NCI-H2029 (cell line): ENCODE measurements at regions not wholly inside any gene's neighbourhood (a gene's known extent, or its start where the extent isn't known, plus 50 kb on each side); places are given as distances from the start of the nearest gene placed in this dataset.
"Not testable (repeated sequence)": the region's sequence is repeated elsewhere in the genome, so short reads cannot be mapped to it uniquely, and the experiment has no call there.

Experiments
- DNase-seq: peaks from one replicate; lab custom pipeline; 2025; lab: John Stamatoyannopoulos, UW

DNA sequence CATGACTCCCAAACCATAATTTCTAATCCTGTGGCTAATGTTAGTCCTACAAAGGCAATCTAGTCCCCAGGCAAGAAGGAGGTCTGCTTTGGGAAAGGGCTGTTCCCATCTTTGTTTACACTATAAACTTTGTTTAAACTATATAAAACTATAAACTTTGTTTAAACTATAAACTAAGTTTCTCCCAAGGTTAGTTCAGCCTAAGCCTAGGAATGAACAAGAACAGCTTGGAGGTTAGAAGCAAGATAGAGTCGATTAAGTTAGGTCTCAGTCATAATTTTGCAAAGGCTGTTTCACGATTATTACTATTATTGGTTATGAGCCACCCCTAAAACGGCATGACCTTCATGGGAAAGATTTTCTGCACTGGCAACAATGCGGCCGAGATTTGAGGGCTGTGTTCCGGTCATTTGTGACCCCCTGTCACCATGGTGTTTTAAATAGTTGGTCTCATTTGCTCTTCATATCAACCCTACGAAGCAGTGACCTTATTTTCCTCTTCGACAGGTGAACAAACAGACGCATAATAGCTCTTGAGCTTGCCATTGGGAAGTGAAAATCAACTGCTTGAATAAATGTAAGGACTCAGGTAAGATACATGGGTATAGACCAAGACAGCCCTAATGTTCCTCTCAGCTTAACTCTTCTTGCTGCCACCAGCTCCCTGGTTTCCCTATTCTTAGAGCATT lies 322.6 kb upstream of the TMEM132C start:
- DNase-seq, result peak; percentile 7

- DNase-seq, result no peak
Measured at GRCh38 chr12:127957001-127957660, 309.8 kb upstream of the TMEM132C start.

- no peak for DNase-seq
Measured at GRCh38 chr12:127962303-127962702, 304.7 kb upstream of the TMEM132C start.

GRCh38 chr12:127963933-127964332 lies 303.0 kb upstream of the TMEM132C start:
- no peak for DNase-seq

DNA sequence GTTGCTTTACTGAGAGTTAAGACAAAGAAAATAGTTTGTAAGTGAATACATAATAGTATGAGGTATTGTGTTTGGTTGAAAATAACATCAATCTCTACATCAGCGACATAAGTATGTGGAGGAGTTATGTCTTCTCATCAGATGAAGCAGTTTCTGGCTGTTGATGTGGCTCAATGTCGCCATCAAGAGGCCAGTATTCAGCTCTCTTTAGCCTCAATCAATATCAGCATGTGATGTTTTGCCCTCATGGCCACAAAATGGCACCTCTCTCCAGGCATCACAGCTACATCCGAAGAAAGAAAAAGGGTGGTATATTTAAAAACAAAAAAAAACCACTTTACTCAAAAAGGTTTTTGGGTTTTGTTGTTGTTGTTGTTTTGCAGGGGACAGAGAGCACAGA lies 302.3 kb upstream of the TMEM132C start:
- DNase-seq, result no peak

GRCh38 chr12:127966331-127966730 lies 300.6 kb upstream of the TMEM132C start:
- no peak for DNase-seq

DNA sequence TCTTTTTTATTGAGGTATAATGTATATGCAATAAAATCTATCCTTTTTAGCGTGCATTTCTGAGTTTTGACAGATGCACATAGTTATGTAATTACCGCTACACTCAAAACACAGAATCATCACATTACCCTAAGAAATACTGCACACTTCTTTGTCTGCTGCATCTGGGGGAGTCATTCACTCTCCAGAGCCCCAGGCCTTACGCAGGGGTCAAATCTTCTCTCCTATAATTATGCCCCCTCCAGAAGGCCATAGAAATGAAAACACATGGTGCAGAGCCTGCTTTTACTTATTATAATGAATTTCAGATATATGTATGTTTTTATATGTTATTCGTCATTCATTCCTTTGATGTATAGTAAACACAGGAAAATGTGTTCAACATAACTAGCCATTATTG lies 296.5 kb upstream of the TMEM132C start:
- DNase-seq, result no peak

DNA sequence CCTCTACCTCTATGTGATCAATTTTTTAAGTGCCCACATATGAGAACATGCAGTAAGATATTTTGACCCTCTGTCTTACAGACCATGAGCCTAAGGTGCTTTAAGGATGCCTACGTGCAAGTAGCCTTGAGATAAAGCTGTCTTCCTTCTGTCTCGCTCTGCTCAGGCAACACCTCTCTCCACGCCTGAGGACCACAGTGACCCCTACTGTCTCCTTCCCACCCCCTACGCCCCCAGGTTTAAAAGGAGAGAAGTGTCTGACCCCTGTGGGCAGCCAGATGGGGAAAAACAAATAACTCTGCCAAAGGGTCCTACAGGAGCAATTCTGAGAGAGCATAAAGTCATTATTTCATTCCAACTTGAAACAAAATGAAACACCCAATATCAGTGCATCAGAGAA lies 286.4 kb upstream of the TMEM132C start:
- DNase-seq, result no peak

GRCh38 chr12:127981875-127982274 lies 285.1 kb upstream of the TMEM132C start:
- DNase-seq, result no peak

GRCh38 chr12:127983213-127983791 lies 283.7 kb upstream of the TMEM132C start:
- not testable (repeated sequence) for DNase-seq

DNA sequence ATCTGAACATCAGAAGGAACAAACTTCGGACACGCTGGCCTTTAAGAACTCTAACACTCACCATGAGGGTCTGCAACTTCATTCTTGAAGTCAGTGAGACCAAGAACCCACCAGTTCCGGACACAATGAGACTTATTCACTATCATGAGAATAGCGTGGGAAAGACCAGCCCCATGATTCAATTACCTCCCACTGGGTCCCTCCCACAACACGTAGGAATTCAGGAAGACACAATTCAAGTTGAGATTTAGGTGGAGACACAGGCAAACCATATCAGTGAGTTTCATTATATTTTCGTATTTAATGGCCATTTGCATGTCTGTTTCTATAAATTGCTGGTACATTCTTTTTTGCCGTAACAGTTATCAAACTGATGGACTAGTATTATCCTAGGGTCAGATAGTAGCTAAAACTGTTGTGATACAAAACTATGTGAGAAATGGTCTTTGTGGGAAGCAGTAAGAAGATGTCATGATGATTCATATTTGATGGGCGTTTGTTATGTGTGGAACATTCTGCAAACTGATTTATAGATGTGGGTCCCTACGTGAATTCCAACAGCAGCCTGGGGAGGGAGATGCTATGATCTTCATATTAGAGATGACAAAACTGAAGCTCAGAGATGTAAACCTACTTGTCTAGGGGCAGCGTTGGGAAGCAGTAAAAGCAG lies 282.4 kb upstream of the TMEM132C start:
- no peak for DNase-seq

- no peak for DNase-seq
Measured at GRCh38 chr12:127987199-127987901, 279.6 kb upstream of the TMEM132C start.

GRCh38 chr12:127991485-127991884 lies 275.5 kb upstream of the TMEM132C start:
- no peak for DNase-seq

DNA sequence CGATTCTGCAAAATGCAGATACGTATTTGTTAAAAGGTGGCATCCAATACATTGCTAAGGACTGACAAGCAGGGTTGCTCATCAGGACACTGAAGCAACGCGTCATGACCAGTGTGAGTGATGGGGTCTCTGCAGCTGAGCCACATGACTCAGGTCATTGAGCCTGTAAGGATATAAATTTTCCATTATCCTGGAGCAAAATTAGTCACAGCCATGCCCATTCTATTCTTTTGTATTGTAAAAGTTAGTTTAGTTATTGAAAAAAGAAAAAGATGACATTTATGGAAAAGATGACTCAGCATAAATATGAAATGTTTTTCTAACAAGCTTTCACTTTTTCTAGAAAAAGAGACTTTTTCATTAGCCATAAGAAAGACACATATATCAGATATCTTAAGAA lies 268.0 kb upstream of the TMEM132C start:
- DNase-seq, result no peak

- DNase-seq, result no peak
Measured at GRCh38 chr12:128004383-128004938, 262.5 kb upstream of the TMEM132C start.

DNA sequence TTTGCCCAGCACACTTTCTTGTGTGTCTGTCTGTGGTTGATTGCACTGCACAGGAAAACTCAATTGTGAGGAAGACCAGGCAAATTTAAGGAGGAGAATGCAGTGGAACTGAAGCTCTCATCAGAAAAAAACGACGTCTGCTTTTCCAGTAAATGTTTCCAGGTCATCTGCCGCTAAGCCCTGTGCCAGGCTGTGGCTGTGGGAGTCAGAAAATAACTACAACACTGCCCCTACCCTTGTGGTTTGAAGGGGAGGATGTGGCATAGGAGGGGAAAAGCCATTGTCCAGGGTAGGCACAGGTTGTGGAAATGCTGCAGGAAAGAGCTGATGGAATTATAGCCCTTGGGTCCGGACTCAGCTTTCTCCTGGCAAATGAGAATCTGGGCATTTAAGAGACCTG lies 259.7 kb upstream of the TMEM132C start:
- no peak for DNase-seq

DNA sequence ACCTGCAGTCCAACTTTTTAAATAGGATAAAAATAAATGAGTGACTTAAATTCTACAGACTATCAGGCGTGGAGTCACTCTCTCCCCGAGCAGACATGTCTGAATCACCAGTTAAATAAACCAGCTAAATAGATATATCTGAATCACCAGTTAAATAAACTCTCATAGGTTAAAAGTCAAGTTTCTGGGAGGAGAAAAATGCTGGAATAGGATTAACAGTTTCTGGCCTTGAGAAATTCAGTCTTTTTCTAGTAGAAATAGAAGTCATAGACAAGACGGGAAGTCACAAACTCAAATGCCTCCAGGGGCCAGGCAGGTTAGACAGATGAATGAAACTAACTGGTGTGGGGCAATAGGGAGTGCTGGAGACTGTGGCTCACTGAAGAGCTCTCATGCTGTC lies 258.6 kb upstream of the TMEM132C start:
- DNase-seq, result no peak

DNA sequence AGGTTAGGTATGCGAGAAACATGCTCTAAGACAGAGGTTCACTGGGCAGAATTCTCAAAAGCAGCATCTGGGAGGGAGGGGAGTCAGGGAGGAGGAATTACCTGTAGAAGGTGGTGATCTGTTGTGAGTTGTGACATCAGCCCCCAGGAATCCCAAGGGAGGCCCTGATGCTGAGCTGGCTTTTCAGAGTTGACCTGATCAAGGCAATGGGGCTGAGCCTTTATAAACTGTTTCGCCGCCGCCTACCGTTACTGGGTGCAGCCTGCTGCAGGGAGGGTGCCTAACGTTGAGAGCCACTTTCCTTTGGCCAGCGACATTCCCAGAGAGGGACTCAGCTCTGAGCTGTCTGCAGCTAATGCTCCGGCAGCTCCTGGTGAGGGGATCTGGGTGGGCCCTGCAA lies 257.9 kb upstream of the TMEM132C start:
- DNase-seq, result no peak

DNA sequence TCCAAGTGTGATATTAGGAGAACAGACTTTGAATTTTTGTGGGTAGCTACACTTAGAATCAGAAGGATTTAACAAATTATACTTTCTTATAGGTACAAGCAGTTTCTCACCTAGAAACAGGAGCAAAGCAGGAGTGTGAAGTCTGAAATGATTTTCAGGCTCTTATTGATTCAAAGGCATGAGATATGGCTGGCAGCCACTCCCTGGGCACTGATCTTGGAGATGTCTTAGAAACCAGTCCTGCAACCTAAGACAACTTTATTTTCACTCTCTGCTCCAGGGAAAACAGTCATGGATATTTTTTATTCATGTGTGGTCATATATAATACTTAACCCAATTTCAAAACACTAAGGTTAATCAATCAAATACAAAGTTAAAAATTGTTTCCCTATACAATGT lies 254.9 kb upstream of the TMEM132C start:
- DNase-seq, result no peak

GRCh38 chr12:128015276-128015675 lies 251.7 kb upstream of the TMEM132C start:
- DNase-seq, result no peak

GRCh38 chr12:128018067-128018466 lies 248.9 kb upstream of the TMEM132C start:
- DNase-seq, result no peak

DNA sequence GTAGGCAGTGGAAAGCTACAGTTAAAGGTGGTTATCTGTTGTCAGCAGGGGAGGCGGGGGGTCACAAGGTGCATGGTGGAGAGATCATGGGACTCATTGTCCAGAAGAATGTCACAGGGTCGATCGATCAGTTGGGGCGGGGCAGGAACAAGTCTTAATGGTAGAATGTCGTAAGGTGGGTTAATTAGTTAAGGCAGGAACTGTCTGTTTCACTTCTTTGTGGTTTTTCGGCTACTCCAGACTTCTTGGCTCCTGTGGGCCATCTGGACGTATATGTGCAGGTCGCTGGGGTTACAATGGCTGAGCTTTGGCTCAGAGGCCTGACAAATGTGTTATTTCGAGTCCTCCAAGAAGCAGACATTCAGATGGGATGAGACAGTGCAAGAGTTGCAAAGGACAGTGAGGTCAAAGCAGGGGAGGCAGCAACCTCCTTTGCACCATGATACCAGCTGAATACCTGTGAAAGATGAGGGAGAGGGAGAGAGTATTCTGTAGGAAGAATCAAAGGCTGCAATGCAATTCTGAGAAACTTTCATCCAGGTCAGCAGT lies 246.9 kb upstream of the TMEM132C start:
- DNase-seq, result no peak
